Ishikawa (cell line): ENCODE measurements at regions not wholly inside any gene's neighbourhood (a gene's known extent, or its start where the extent isn't known, plus 50 kb on each side); places are given as distances from the start of the nearest gene placed in this dataset.

Experiments used
- CEBPB ChIP-seq: IDR thresholded peaks from 2 replicates; pipeline ENCODE4 v1.6.1; 2012
- CREB1 ChIP-seq: IDR thresholded peaks from 2 replicates; pipeline ENCODE4 v1.6.1; 2012; ENCODE audit warnings: low read depth
- EGR1 ChIP-seq: IDR thresholded peaks from 2 replicates; pipeline ENCODE4 v1.6.1; 2012
- EP300 ChIP-seq: IDR thresholded peaks from 2 replicates; pipeline ENCODE4 v1.6.1; 2012; ENCODE audit warnings: borderline replicate concordance
- FOXM1 ChIP-seq: IDR thresholded peaks from 2 replicates; pipeline ENCODE4 v1.6.1; 2012; ENCODE audit warnings: low read depth, borderline replicate concordance
- MAX ChIP-seq: IDR thresholded peaks from 2 replicates; pipeline ENCODE4 v1.6.1; 2012
- NFIC ChIP-seq: IDR thresholded peaks from 2 replicates; pipeline ENCODE4 v1.6.1; 2012
- RAD21 ChIP-seq: IDR thresholded peaks from 2 replicates; pipeline ENCODE4 v1.6.1; 2012; ENCODE audit warnings: low read depth
- REST ChIP-seq: IDR thresholded peaks from 2 replicates; pipeline ENCODE4 v1.6.1; 2012; ENCODE audit warnings: low read depth, mild to moderate bottlenecking
- TAF1 ChIP-seq: IDR thresholded peaks from 2 replicates; pipeline ENCODE4 v1.6.1; 2012; ENCODE audit warnings: low read depth, mild to moderate bottlenecking
- TCF12 ChIP-seq: IDR thresholded peaks from 2 replicates; pipeline ENCODE4 v1.6.1; 2012; ENCODE audit warnings: low read depth
- TEAD4 ChIP-seq: IDR thresholded peaks from 2 replicates; pipeline ENCODE4 v1.6.1; 2012
- USF1 ChIP-seq: IDR thresholded peaks from 2 replicates; pipeline ENCODE4 v1.6.1; 2012
- YY1 ChIP-seq: IDR thresholded peaks from 2 replicates; pipeline ENCODE4 v1.6.1; 2012; ENCODE audit warnings: low read depth
- ZBTB7A ChIP-seq: IDR thresholded peaks from 2 replicates; pipeline ENCODE4 v1.6.1; 2012; ENCODE audit warnings: low read depth

- TF ChIP-seq RAD21 (no peak), FOXM1 (no peak), CREB1 (no peak), REST (no peak), TCF12 (no peak), TEAD4 (no peak), ZBTB7A (no peak)
Observed at GRCh38 chr3:182514236-182514964, 278.9 kb upstream of the ATP11B start.

GRCh38 chr3:182516597-182517336, 276.5 kb upstream of the ATP11B start:
- TF ChIP-seq CEBPB, result no peak
- TF ChIP-seq REST, result no peak
- TF ChIP-seq TAF1, result no peak
- TF ChIP-seq MAX, result no peak
- TF ChIP-seq YY1, result no peak
- no peak for TF ChIP-seq NFIC
- TF ChIP-seq RAD21, result no peak
- no peak for TF ChIP-seq CREB1
- no peak for TF ChIP-seq ZBTB7A
- no peak for TF ChIP-seq TCF12
- TF ChIP-seq EP300, result no peak
- no peak for TF ChIP-seq FOXM1
- TF ChIP-seq USF1, result no peak
- no peak for TF ChIP-seq EGR1
- TF ChIP-seq TEAD4, result no peak

GRCh38 chr3:182519569-182519968, 273.7 kb upstream of the ATP11B start:
- TF ChIP-seq CREB1, result no peak
- no peak for TF ChIP-seq NFIC
- TF ChIP-seq CEBPB, result no peak
- no peak for TF ChIP-seq ZBTB7A
- no peak for TF ChIP-seq YY1
- TF ChIP-seq EGR1, result no peak
- TF ChIP-seq MAX, result no peak
- no peak for TF ChIP-seq TAF1

GRCh38 chr3:182521339-182521738, 272.0 kb upstream of the ATP11B start:
- TF ChIP-seq EP300 (no peak), CEBPB (no peak), MAX (no peak)

- TF ChIP-seq RAD21, result no peak
- no peak for TF ChIP-seq ZBTB7A
- TF ChIP-seq TAF1, result no peak
- TF ChIP-seq TEAD4, result no peak
- TF ChIP-seq MAX, result no peak
- no peak for TF ChIP-seq EGR1
- no peak for TF ChIP-seq EP300
Observed at GRCh38 chr3:182523836-182524235, 269.5 kb upstream of the ATP11B start.

GRCh38 chr3:182524711-182525401, 268.4 kb upstream of the ATP11B start:
- TF ChIP-seq TAF1, result no peak
- TF ChIP-seq RAD21, result no peak
- no peak for TF ChIP-seq FOXM1
- no peak for TF ChIP-seq USF1
